ENCODE measurements at regions not wholly inside any gene's neighbourhood (a gene's known extent, or its start where the extent isn't known, plus 50 kb on each side); places are given as distances from the start of the nearest gene placed in this dataset.

DNA sequence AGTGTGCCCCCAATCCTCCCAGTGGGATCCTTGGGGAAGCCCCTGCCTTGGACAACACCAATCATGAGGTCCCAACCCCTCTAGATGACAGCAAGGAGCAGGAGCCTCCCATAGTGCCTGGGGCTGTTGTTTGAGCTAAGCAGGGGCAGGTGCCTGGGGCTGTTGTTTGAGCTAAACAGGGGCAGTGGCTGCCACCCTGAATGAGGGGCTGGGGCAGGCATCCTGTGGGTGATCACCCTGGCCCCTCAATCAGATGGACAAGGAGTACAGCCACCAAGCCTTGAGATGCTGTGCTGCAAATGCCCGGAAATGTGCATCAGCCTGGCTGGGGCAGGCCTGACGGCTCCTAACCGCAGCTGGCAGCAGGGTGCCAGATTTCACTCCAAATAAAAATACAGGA lies 66.7 kb downstream of the MYEOV start:
- no peaks in the 10 kb centered on the region for H3K9me3 ChIP-seq
- no peak for DNase-seq
- no peaks in the 10 kb centered on the region for H3K4me1 ChIP-seq
- no peaks in the 10 kb centered on the region for H3K36me3 ChIP-seq
- no peaks in the 10 kb centered on the region for H3K27me3 ChIP-seq
- TF ChIP-seq, protein P1, sequence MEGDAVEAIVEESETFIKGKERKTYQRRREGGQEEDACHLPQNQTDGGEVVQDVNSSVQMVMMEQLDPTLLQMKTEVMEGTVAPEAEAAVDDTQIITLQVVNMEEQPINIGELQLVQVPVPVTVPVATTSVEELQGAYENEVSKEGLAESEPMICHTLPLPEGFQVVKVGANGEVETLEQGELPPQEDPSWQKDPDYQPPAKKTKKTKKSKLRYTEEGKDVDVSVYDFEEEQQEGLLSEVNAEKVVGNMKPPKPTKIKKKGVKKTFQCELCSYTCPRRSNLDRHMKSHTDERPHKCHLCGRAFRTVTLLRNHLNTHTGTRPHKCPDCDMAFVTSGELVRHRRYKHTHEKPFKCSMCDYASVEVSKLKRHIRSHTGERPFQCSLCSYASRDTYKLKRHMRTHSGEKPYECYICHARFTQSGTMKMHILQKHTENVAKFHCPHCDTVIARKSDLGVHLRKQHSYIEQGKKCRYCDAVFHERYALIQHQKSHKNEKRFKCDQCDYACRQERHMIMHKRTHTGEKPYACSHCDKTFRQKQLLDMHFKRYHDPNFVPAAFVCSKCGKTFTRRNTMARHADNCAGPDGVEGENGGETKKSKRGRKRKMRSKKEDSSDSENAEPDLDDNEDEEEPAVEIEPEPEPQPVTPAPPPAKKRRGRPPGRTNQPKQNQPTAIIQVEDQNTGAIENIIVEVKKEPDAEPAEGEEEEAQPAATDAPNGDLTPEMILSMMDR (IDR thresholded peaks at IDR 0.05; ENCODE audit: low read depth, low read length) = no peak
- no peak overlapping the region for H3K4me3 ChIP-seq (ENCODE audit: low read depth, low read length)

DNA sequence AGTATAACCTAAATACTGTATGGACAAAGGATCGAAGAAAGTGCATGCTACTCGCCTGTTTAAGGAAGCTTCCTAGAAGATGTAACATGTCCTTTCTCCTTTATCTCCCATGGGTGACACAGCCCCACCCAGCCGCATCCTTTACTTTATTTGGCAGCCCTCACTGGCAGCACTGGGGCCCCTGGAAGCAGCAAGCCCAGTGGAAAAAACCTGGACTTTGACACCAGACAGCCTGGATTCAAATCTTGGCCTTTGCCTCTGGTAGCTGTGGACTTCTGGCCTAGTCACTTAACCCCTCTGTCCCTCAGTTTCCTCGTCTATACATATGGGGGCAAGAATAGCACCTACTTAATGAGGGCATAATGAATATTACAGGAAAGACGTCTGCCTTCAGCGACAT lies 67.1 kb downstream of the MYEOV start:
- no peaks in the 10 kb centered on the region for H3K4me1 ChIP-seq
- H3K4me3 ChIP-seq (ENCODE audit: low read depth, low read length) = no peak overlapping the region
- TF ChIP-seq, protein P1 (IDR thresholded peaks at IDR 0.05; ENCODE audit: low read depth, low read length) = no peak
- H3K9me3 ChIP-seq = no peaks in the 10 kb centered on the region
- no peaks in the 10 kb centered on the region for H3K27me3 ChIP-seq
- H3K36me3 ChIP-seq = no peaks in the 10 kb centered on the region
- no peak for DNase-seq

DNA sequence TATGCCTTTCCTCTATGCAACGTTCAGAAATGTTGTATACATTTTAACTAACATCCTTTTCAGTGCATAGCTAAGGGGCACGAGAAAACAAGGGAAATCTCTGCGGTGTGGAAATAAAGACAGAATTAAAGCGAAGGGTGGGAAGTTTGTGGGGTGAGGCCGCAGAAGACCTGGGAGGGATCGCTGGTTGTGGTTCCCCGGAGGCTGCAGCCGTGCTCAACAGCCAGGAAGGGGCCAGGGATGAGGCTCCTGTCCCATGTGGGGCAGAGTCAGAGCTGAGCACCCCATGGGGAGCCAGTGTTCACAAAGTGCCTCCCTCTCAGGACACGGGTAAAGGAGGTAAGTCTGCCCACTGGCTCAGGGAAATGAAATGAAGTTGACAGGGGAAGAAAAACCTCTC lies 67.5 kb downstream of the MYEOV start:
- Histone ChIP-seq H3K4me3 (ENCODE audit: low read depth, low read length) (no peak overlapping the region), H3K27me3 (no peaks in the 10 kb centered on the region), H3K4me1 (no peaks in the 10 kb centered on the region), H3K36me3 (no peaks in the 10 kb centered on the region), H3K9me3 (no peaks in the 10 kb centered on the region)
- DNase-seq = no peak
- TF ChIP-seq, protein P1 (IDR thresholded peaks at IDR 0.05; ENCODE audit: low read depth, low read length) = no peak

DNA sequence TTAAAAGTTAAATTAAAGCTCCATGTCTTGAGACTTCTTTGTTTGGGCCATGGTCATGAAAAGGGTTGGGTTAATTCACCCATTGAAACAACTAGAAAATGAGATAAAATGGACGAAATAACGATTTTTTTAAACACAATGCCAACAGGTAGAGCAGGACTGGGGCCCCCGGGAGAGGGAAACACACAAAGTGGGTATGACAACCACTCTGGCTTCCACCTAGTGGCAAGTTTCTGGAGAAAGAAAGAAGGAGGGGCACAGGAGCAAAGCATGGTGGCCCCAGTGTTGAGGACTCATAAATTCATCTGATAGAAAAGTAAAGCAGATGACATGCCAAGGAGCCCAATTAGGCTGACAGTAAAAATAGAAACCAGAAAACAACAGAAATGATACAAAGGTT lies 68.4 kb downstream of the MYEOV start:
- no peaks in the 10 kb centered on the region for H3K9me3 ChIP-seq
- TF ChIP-seq, protein P1 (IDR thresholded peaks at IDR 0.05; ENCODE audit: low read depth, low read length) = 0 out of 2 replicates have a peak, but pooled peaks have one; percentile 12
- no peak overlapping the region for H3K4me3 ChIP-seq (ENCODE audit: low read depth, low read length)
- H3K4me1 ChIP-seq = no peaks in the 10 kb centered on the region
- no peaks in the 10 kb centered on the region for H3K36me3 ChIP-seq
- no peak for DNase-seq
- no peaks in the 10 kb centered on the region for H3K27me3 ChIP-seq

DNA sequence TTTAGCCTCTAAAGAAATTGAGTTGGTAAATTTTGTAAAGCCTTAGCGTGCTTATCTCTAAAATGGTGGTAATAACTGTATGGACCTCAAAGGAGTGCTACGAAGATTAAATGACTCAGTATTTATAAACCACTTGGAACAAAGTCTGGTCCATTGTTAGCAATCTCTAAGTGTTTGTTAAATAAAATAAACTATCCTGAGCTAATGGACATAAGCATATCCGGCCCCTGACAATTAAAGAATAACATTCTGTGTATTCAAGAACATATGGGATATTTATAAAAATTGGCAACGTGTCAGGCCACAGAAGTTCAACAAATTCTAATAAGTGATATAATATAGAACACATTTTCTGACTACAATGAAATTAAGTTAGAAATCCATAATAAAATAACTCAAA lies 71.0 kb downstream of the MYEOV start:
- no peak for DNase-seq
- TF ChIP-seq, protein P1 (IDR thresholded peaks at IDR 0.05; ENCODE audit: low read depth, low read length) = no peak
- no peak overlapping the region for H3K4me3 ChIP-seq (ENCODE audit: low read depth, low read length)
- H3K4me1 ChIP-seq = no peaks in the 10 kb centered on the region
- no peaks in the 10 kb centered on the region for H3K36me3 ChIP-seq
- H3K9me3 ChIP-seq = no peaks in the 10 kb centered on the region
- no peaks in the 10 kb centered on the region for H3K27me3 ChIP-seq

DNA sequence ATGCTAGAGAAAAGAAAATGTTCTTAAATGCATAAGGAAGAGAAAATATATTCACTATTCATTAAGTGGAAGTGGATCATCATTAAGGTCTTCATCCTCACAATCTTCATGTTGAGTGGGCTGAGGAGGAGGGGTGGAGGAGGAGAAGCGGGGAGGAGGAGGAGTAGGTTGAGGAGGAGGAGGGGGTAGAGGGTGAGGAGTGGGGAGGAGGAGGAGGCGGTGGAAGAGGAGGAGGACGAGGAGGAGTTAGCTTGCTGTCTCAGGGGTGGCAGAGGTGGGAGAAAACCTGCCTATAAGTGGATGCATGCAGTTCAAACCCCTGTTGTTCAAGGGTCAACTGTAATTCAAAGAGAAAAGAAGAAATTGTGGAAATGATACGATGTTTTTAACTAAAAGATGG lies 71.6 kb downstream of the MYEOV start:
- DNase-seq = no peak
- TF ChIP-seq, protein P1 (IDR thresholded peaks at IDR 0.05; ENCODE audit: low read depth, low read length) = no peak
- Histone ChIP-seq H3K27me3 (no peaks in the 10 kb centered on the region), H3K4me3 (ENCODE audit: low read depth, low read length) (no peak overlapping the region), H3K36me3 (no peaks in the 10 kb centered on the region), H3K9me3 (no peaks in the 10 kb centered on the region), H3K4me1 (no peaks in the 10 kb centered on the region)

Measured in BE2C (cell line).